ENCODE measurements at regions not wholly inside any gene's neighbourhood (a gene's known extent, or its start where the extent isn't known, plus 50 kb on each side); places are given as distances from the start of the nearest gene placed in this dataset.

- TF ChIP-seq CTCF (IDR thresholded peaks at IDR 0.05; ENCODE audit: low read depth, low read length) = no peak
- DNase-seq (ENCODE audit: extremely low read depth, low read depth) = no peak
Observed at GRCh38 chr11:45476126-45476525, 189.3 kb downstream of the CHST1 start.

DNA sequence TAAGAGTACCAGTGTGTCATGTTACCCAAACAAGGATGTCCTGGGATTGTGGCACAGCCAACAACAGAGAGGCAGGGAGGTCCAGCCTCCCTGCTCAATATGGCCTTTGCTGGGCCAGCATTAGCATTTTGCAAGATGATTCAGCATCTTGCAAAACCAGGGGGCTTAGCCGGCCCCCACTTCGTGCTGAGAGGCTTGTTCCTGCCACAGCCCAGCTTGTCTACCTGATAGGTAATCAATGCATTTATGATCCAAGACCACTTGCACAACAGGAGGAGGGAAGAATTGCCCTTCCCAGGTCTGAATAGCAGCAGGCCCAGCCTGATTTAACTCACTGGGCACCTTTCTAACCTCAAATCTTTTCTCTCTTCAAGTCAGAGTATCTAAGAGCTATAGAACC lies 189.0 kb upstream of the SYT13 start:
- no peak for DNase-seq (ENCODE audit: extremely low read depth, low read depth)
- no peak for TF ChIP-seq CTCF (IDR thresholded peaks at IDR 0.05; ENCODE audit: low read depth, low read length)

DNA sequence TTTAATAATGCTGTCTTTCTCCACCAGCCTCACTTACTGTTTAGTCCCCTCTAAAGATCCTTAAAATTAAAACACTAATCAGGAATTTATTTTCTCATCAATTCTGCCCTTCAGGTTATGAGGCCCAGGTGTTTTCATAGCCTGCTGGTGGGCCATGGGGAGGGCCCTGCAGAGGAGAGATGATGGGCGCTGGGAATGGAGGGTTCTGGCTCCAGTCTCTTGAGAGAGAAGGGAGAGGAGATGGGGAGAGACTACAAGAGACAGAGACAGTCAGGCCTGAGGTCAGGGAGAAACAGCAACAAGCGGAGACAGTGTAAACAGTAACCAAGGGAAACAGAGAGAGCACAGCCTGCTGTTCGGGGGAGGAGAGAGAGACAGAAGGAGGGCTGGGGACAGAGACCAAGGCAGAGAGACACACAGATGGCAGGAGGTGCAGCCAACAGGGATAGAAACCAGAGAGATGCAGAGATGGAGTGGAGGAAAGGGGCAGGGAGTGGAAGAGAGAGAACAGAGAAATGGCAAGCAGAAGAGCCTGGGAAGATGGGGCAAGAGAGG lies 187.3 kb upstream of the SYT13 start:
- no peak for DNase-seq (ENCODE audit: extremely low read depth, low read depth)
- no peak for TF ChIP-seq CTCF (IDR thresholded peaks at IDR 0.05; ENCODE audit: low read depth, low read length)

GRCh38 chr11:45472716-45473317 lies 186.7 kb upstream of the SYT13 start:
- no peak for TF ChIP-seq CTCF (IDR thresholded peaks at IDR 0.05; ENCODE audit: low read depth, low read length)
- DNase-seq (ENCODE audit: extremely low read depth, low read depth) = no peak

GRCh38 chr11:45471266-45471665 lies 185.1 kb upstream of the SYT13 start:
- no peak for TF ChIP-seq CTCF (IDR thresholded peaks at IDR 0.05; ENCODE audit: low read depth, low read length)
- no peak for DNase-seq (ENCODE audit: extremely low read depth, low read depth)

DNA sequence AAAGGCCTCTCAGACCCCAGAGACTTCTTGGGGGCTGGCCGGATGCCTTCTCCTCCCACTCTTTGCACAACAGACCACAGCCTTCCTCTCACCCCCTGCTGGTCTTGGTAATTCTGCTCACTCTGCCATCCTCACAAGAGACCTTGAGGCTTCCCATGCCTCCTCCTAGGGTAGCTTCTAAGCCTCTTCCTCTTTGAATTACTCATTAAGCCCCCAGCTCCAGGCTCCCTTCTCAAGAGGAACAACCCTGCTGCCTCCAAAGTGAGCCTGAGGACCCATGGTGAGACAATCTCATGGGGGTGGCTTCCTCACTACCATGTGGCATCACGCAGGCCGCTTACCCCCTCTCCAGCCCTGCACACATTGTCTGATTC lies 184.6 kb upstream of the SYT13 start:
- TF ChIP-seq CTCF (IDR thresholded peaks at IDR 0.05; ENCODE audit: low read depth, low read length) = no peak
- no peak for DNase-seq (ENCODE audit: extremely low read depth, low read depth)

- no peak for DNase-seq (ENCODE audit: extremely low read depth, low read depth)
- TF ChIP-seq CTCF (IDR thresholded peaks at IDR 0.05; ENCODE audit: low read depth, low read length) = no peak
Observed at GRCh38 chr11:45470151-45470793, 184.1 kb upstream of the SYT13 start.
